IMR-90 (cell line): ENCODE measurements at regions not wholly inside any gene's neighbourhood (a gene's known extent, or its start where the extent isn't known, plus 50 kb on each side); places are given as distances from the start of the nearest gene placed in this dataset.

Experiments
- microRNA-seq, 2 experiments: library from miRNA; stranded (forward) in 1 of 2; unstranded in 1 of 2; fragments of 10-50 nt in 1 of 2; fragments of <30 nt in 1 of 2; gene quantifications in 1 of 2; microRNA quantifications in 1 of 2; one replicate each; pipeline versions ENCODE3 to v1.1.0; 2013 to 2020; ENCODE audit not compliant: insufficient read depth in 1 of 2, insufficient read length in 1 of 2, unreplicated experiment in 1 of 2
- small RNA-seq, 5 experiments: library from RNA; depleted of rRNA; stranded (forward); fragments of <200 nt; gene quantifications; one replicate each; pipeline ENCODE3, GENCODE V24; 2012

Small RNA genes lying in the stretch of these regions (microRNA-seq; reads per million reads assigned to microRNA genes)
- gene MIR5186, result 0 reads per million in 2 experiments

Small RNA genes lying in the stretch of these regions (small RNA-seq; reads per million reads assigned to genes)
- gene MIR5186, result 0 reads per million in 5 experiments
